WTC11 (cell line): ENCODE measurements at regions not wholly inside any gene's neighbourhood (a gene's known extent, or its start where the extent isn't known, plus 50 kb on each side); places are given as distances from the start of the nearest gene placed in this dataset.

ENCODE experiments used
- ATAC-seq: fragments of 200-7000 bp; cut with Tn5 transposase; 2 replicates; pipeline ENCODE4 v1.10.0; 2021; ENCODE audit warnings: mild to moderate bottlenecking, moderate library complexity
- CTCF ChIA-PET: fragments of 300-600 bp; sonication (Branson Sonifier 250); formaldehyde crosslinking; loops from one replicate; lab custom pipeline; 2021; ENCODE audit warnings: antibody characterized with exemption; lab: Charles Lee
- POLR2A ChIA-PET: fragments of 350-600 bp; sonication (Branson Sonifier 250); formaldehyde crosslinking; loops from one replicate; lab custom pipeline; 2021; ENCODE audit warnings: antibody characterized with exemption; lab: Charles Lee
- DNase-seq: peaks from one replicate; pipeline ENCODE4 v3.0.0; 2021; ENCODE audit warnings: low spot score
- H3K27ac Mint-ChIP-seq: 2 replicates; pipeline ENCODE4 v1.8.0; 2021; ENCODE audit warnings: mixed read lengths
- H3K27me3 Mint-ChIP-seq: 2 replicates; pipeline ENCODE4 v1.8.0; 2021; ENCODE audit warnings: low read depth, mild to moderate bottlenecking, moderate library complexity, mixed read lengths
- H3K36me3 Mint-ChIP-seq: 2 replicates; pipeline ENCODE4 v1.8.0; 2021; ENCODE audit warnings: mixed read lengths
- H3K4me1 Mint-ChIP-seq: 2 replicates; pipeline ENCODE4 v1.8.0; 2022; ENCODE audit warnings: mixed read lengths
- H3K4me3 Mint-ChIP-seq: 2 replicates; pipeline ENCODE4 v1.8.0; 2021; ENCODE audit warnings: mild to moderate bottlenecking, moderate library complexity, mixed read lengths
- H3K9me3 Mint-ChIP-seq: 2 replicates; pipeline ENCODE4 v1.8.0; 2021; ENCODE audit warnings: mixed read lengths
- ATF2 ChIP-seq: sonication (generic); formaldehyde crosslinking; IDR thresholded peaks from 2 replicates; pipeline ENCODE4 v1.8.1; 2022; ENCODE audit warnings: low read depth, missing genetic modification reagents, borderline replicate concordance
- CREB1 ChIP-seq: sonication (generic); formaldehyde crosslinking; IDR thresholded peaks from 2 replicates; pipeline ENCODE4 v1.8.0; 2023; ENCODE audit warnings: mild to moderate bottlenecking, missing genetic modification reagents
- CREM ChIP-seq: sonication (generic); formaldehyde crosslinking; IDR thresholded peaks from 2 replicates; pipeline ENCODE4 v1.8.1; 2022; ENCODE audit warnings: mild to moderate bottlenecking, missing genetic modification reagents, moderate library complexity
- EMX1 ChIP-seq: fragments of 250-450 bp; sonication (Bioruptor Pico); IDR thresholded peaks from 2 replicates; pipeline ENCODE4 v1.8.0; 2021; ENCODE audit warnings: mild to moderate bottlenecking
- FOXK1 ChIP-seq: sonication (generic); formaldehyde crosslinking; IDR thresholded peaks from 2 replicates; pipeline ENCODE4 v1.8.0; 2022; ENCODE audit warnings: mild to moderate bottlenecking, moderate library complexity, missing genetic modification reagents
- HMGA2 ChIP-seq: fragments of 250-450 bp; sonication (Bioruptor Pico); IDR thresholded peaks from 2 replicates; pipeline ENCODE4 v1.4.0; 2021; ENCODE audit warnings: mild to moderate bottlenecking, moderate library complexity
- IRF2 ChIP-seq: sonication (generic); formaldehyde crosslinking; IDR thresholded peaks from 2 replicates; pipeline ENCODE4 v1.8.0; 2022; ENCODE audit warnings: low read depth, missing genetic modification reagents, borderline replicate concordance
- NFATC4 ChIP-seq: fragments of 250-450 bp; sonication (Bioruptor Pico); IDR thresholded peaks from 2 replicates; pipeline ENCODE4 v1.9.0; 2021; ENCODE audit warnings: mild to moderate bottlenecking
- OVOL2 ChIP-seq: fragments of 250-450 bp; sonication (Bioruptor Pico); IDR thresholded peaks from 2 replicates; pipeline ENCODE4 v1.9.0; 2021; ENCODE audit warnings: mild to moderate bottlenecking, borderline replicate concordance
- RELA ChIP-seq: sonication (generic); formaldehyde crosslinking; IDR thresholded peaks from 2 replicates; pipeline ENCODE4 v1.8.1; 2022; ENCODE audit warnings: missing genetic modification reagents, mild to moderate bottlenecking, borderline replicate concordance
- SOX15 ChIP-seq: fragments of 250-450 bp; sonication (Bioruptor Pico); IDR thresholded peaks from 2 replicates; pipeline ENCODE4 v1.9.0; 2021; ENCODE audit warnings: mild to moderate bottlenecking
- ZNF121 ChIP-seq: sonication (generic); formaldehyde crosslinking; IDR thresholded peaks from 2 replicates; pipeline ENCODE4 v1.8.0; 2023; ENCODE audit warnings: missing genetic modification reagents
- ZNF219 ChIP-seq: sonication (generic); formaldehyde crosslinking; IDR thresholded peaks from 2 replicates; pipeline ENCODE4 v1.8.0; 2023; ENCODE audit warnings: missing genetic modification reagents, mild to moderate bottlenecking, borderline replicate concordance
- ZNF263 ChIP-seq: sonication (generic); formaldehyde crosslinking; IDR thresholded peaks from 2 replicates; pipeline ENCODE4 v1.8.1; 2022; ENCODE audit warnings: low read depth, mild to moderate bottlenecking, moderate library complexity, missing genetic modification reagents
- ZNF281 ChIP-seq: sonication (generic); formaldehyde crosslinking; IDR thresholded peaks from 2 replicates; pipeline ENCODE4 v1.8.0; 2023; ENCODE audit warnings: mild to moderate bottlenecking, missing genetic modification reagents
- ZSCAN18 ChIP-seq: fragments of 250-450 bp; sonication (Bioruptor Pico); IDR thresholded peaks from 2 replicates; pipeline ENCODE4 v2.1.2; 2022; ENCODE audit warnings: mild to moderate bottlenecking, moderate library complexity
- TF ChIP-seq, protein P1 (sequence below): fragments of 250-450 bp; sonication (Bioruptor Pico); IDR thresholded peaks from 2 replicates; pipeline ENCODE4 v1.8.0; 2021; ENCODE audit warnings: mild to moderate bottlenecking
- TF ChIP-seq, protein P2 (sequence below): sonication (generic); formaldehyde crosslinking; IDR thresholded peaks from 2 replicates; pipeline ENCODE4 v1.8.0; 2022; ENCODE audit warnings: missing genetic modification reagents
- TF ChIP-seq, protein P3 (sequence below): sonication (generic); formaldehyde crosslinking; IDR thresholded peaks from 2 replicates; pipeline ENCODE4 v1.8.0; 2022; ENCODE audit warnings: mild to moderate bottlenecking, missing genetic modification reagents

DNA sequence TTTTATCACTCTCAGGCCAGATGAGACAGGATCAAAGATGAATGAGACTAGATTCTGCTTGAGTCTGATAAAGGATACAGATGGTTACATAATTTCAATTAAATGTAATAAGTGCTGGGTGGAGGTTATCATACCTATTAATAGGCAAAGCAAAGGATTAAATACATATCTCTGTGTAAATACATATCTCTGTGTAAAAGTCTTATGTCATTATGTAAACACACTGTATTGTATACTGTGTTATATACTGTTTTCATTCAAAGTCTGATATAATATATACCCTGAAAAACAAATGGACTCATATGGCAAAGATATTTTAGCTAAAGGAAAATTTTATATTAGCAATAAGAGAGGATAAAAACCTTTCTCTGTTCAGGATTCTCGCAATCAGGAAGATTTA, 605.8 kb upstream of the PTGER4 start:
- peaks cover 4% of the 10 kb centered on the region; the same call in 1 of the 2 replicates for H3K36me3 Mint-ChIP-seq
- ChIA-PET POLR2A (interaction anchor here (0.6 kb wide), 1 partner anchor 38 kb away, joined by 4 read pairs; no protein-coding TSS in a partner anchor), CTCF (no interaction called here)
- H3K27me3 Mint-ChIP-seq, result no peaks in the 10 kb centered on the region
- peaks cover 33% of the 10 kb centered on the region for H3K9me3 Mint-ChIP-seq
- no peak for ATAC-seq
- no peak overlapping the region for H3K27ac Mint-ChIP-seq
- no peak for DNase-seq
- no peaks in the 10 kb centered on the region for H3K4me1 Mint-ChIP-seq
- TF ChIP-seq EMX1 (CRISPR knock-in tag), result no peak
- no peak for TF ChIP-seq FOXK1
- no peak for TF ChIP-seq CREM (CRISPR knock-in tag)
- no peak for TF ChIP-seq ZNF219 (CRISPR knock-in tag)
- TF ChIP-seq ZNF121, result no peak
- no peak for TF ChIP-seq RELA (CRISPR knock-in tag)
- TF ChIP-seq ZNF281 (CRISPR knock-in tag), result no peak
- TF ChIP-seq, protein P1, sequence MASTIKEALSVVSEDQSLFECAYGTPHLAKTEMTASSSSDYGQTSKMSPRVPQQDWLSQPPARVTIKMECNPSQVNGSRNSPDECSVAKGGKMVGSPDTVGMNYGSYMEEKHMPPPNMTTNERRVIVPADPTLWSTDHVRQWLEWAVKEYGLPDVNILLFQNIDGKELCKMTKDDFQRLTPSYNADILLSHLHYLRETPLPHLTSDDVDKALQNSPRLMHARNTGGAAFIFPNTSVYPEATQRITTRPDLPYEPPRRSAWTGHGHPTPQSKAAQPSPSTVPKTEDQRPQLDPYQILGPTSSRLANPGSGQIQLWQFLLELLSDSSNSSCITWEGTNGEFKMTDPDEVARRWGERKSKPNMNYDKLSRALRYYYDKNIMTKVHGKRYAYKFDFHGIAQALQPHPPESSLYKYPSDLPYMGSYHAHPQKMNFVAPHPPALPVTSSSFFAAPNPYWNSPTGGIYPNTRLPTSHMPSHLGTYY (CRISPR knock-in tag), result no peak
- TF ChIP-seq NFATC4 (CRISPR knock-in tag), result no peak
- TF ChIP-seq ZSCAN18, result no peak
- TF ChIP-seq, protein P2, sequence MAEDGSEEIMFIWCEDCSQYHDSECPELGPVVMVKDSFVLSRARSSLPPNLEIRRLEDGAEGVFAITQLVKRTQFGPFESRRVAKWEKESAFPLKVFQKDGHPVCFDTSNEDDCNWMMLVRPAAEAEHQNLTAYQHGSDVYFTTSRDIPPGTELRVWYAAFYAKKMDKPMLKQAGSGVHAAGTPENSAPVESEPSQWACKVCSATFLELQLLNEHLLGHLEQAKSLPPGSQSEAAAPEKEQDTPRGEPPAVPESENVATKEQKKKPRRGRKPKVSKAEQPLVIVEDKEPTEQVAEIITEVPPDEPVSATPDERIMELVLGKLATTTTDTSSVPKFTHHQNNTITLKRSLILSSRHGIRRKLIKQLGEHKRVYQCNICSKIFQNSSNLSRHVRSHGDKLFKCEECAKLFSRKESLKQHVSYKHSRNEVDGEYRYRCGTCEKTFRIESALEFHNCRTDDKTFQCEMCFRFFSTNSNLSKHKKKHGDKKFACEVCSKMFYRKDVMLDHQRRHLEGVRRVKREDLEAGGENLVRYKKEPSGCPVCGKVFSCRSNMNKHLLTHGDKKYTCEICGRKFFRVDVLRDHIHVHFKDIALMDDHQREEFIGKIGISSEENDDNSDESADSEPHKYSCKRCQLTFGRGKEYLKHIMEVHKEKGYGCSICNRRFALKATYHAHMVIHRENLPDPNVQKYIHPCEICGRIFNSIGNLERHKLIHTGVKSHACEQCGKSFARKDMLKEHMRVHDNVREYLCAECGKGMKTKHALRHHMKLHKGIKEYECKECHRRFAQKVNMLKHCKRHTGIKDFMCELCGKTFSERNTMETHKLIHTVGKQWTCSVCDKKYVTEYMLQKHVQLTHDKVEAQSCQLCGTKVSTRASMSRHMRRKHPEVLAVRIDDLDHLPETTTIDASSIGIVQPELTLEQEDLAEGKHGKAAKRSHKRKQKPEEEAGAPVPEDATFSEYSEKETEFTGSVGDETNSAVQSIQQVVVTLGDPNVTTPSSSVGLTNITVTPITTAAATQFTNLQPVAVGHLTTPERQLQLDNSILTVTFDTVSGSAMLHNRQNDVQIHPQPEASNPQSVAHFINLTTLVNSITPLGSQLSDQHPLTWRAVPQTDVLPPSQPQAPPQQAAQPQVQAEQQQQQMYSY (CRISPR knock-in tag), result no peak
- TF ChIP-seq, protein P3, sequence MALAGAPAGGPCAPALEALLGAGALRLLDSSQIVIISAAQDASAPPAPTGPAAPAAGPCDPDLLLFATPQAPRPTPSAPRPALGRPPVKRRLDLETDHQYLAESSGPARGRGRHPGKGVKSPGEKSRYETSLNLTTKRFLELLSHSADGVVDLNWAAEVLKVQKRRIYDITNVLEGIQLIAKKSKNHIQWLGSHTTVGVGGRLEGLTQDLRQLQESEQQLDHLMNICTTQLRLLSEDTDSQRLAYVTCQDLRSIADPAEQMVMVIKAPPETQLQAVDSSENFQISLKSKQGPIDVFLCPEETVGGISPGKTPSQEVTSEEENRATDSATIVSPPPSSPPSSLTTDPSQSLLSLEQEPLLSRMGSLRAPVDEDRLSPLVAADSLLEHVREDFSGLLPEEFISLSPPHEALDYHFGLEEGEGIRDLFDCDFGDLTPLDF (CRISPR knock-in tag), result no peak
- no peak for TF ChIP-seq OVOL2 (CRISPR knock-in tag)
- no peak for TF ChIP-seq ATF2 (CRISPR knock-in tag)
- H3K4me3 Mint-ChIP-seq, result no peak overlapping the region

GRCh38 chr5:40071870-40072269, 607.8 kb upstream of the PTGER4 start:
- CTCF ChIA-PET, result no interaction called here
- no peak for ATAC-seq
- TF ChIP-seq ATF2 (CRISPR knock-in tag) (no peak), CREB1 (CRISPR knock-in tag) (no peak), HMGA2 (CRISPR knock-in tag) (no peak), ZNF263 (no peak), IRF2 (CRISPR knock-in tag) (no peak), SOX15 (no peak)

More at GRCh38 chr5:40071870-40072269, 607.8 kb upstream of the PTGER4 start:
- DNase-seq, result no peak
- no peaks in the 10 kb centered on the region for H3K27me3 Mint-ChIP-seq
- POLR2A ChIA-PET, result no interaction called here
- H3K4me1 Mint-ChIP-seq, result no peaks in the 10 kb centered on the region
- H3K4me3 Mint-ChIP-seq, result no peak overlapping the region
- no peak overlapping the region for H3K27ac Mint-ChIP-seq
- peaks cover 12% of the 10 kb centered on the region for H3K9me3 Mint-ChIP-seq
- no peaks in the 10 kb centered on the region; the same call in 1 of the 2 replicates for H3K36me3 Mint-ChIP-seq
